DND-41 (cell line): ENCODE measurements at regions not wholly inside any gene's neighbourhood (a gene's known extent, or its start where the extent isn't known, plus 50 kb on each side); places are given as distances from the start of the nearest gene placed in this dataset.

ENCODE experiments used
- ATAC-seq: fragments of 200-7000 bp; cut with Tn5 transposase; 3 replicates; pipeline ENCODE4 v1.9.1; 2021; ENCODE audit warnings: low read depth; ENCODE audit not compliant: insufficient read depth
- DNase-seq: peaks from one replicate; pipeline ENCODE4 v3.0.0-alpha.2; 2020
- H2AFZ ChIP-seq: 2 replicates; pipeline ENCODE4 v1.6.0; 2012; ENCODE audit warnings: low read depth, low read length
- H3K27ac ChIP-seq: 2 replicates; pipeline ENCODE4 v1.5.1; 2012; ENCODE audit warnings: low read length, inconsistent platforms
- H3K27me3 ChIP-seq: fragments of 200-600 bp; sonication (generic); 2 replicates; pipeline ENCODE4 v1.6.0; 2012; ENCODE audit warnings: low read length, mild to moderate bottlenecking, inconsistent platforms; ENCODE audit not compliant: insufficient read depth, poor library complexity
- H3K36me3 ChIP-seq: 2 replicates; pipeline ENCODE4 v1.5.1; 2012; ENCODE audit warnings: low read length, inconsistent platforms; ENCODE audit not compliant: insufficient read depth
- H3K4me1 ChIP-seq: 2 replicates; pipeline ENCODE4 v1.5.1; 2012; ENCODE audit warnings: mild to moderate bottlenecking, low read length; ENCODE audit not compliant: insufficient read depth
- H3K4me2 ChIP-seq: 2 replicates; pipeline ENCODE4 v1.6.0; 2012; ENCODE audit warnings: mild to moderate bottlenecking, moderate library complexity, low read length, inconsistent platforms; ENCODE audit not compliant: insufficient read depth
- H3K4me3 ChIP-seq, 2 experiments: fragments of 200-600 bp in 1 of 2; shearing (Covaris generic) in 1 of 2; 2 replicates each; pipeline ENCODE4 v1.5.1; 2012 to 2016; ENCODE audit warnings: inconsistent platforms in 2 of 2, low read length in 2 of 2, mild to moderate bottlenecking in 2 of 2, low read depth in 1 of 2, moderate library complexity in 1 of 2
- H3K79me2 ChIP-seq: 2 replicates; pipeline ENCODE4 v1.6.0; 2012; ENCODE audit warnings: low read length, inconsistent platforms; ENCODE audit not compliant: insufficient read depth
- H3K9ac ChIP-seq: 2 replicates; pipeline ENCODE4 v1.6.0; 2012; ENCODE audit warnings: low read depth, mild to moderate bottlenecking, inconsistent platforms, low read length, moderate library complexity
- H3K9me3 ChIP-seq: 2 replicates; pipeline ENCODE4 v1.5.1; 2012; ENCODE audit warnings: low read length, moderate library complexity, mild to moderate bottlenecking, inconsistent platforms; ENCODE audit not compliant: insufficient read depth, severe bottlenecking
- H4K20me1 ChIP-seq: 2 replicates; pipeline ENCODE4 v1.6.0; 2012; ENCODE audit warnings: low read length; ENCODE audit not compliant: insufficient read depth
- CTCF ChIP-seq: IDR thresholded peaks from 2 replicates; pipeline ENCODE4 v1.5.1; 2012; ENCODE audit warnings: borderline replicate concordance, low read length, moderate library complexity, mild to moderate bottlenecking; ENCODE audit not compliant: poor library complexity, severe bottlenecking; ENCODE audit errors: extremely low read depth
- EZH2 ChIP-seq: IDR thresholded peaks from 3 replicates; pipeline ENCODE4 v1.6.1; 2012; ENCODE audit warnings: borderline replicate concordance, low read depth, mild to moderate bottlenecking, moderate library complexity, low read length, inconsistent platforms; ENCODE audit not compliant: severe bottlenecking

- Histone ChIP-seq H3K4me1 (no peaks in the 10 kb centered on the region), H3K36me3 (no peaks in the 10 kb centered on the region), H4K20me1 (no peaks in the 10 kb centered on the region), H3K4me3 (no peak overlapping the region), H3K4me2 (no peak overlapping the region), H3K27ac (no peak overlapping the region), H2AFZ (no peak overlapping the region), H3K9me3 (no peaks in the 10 kb centered on the region), H3K27me3 (peaks cover 11% of the 10 kb centered on the region), H3K79me2 (no peaks in the 10 kb centered on the region), H3K9ac (no peak overlapping the region)
- TF ChIP-seq CTCF (no peak), EZH2 (no peak)
- ATAC-seq (no peak), DNase-seq (no peak)
Observed at GRCh38 chr17:37828651-37829124, 83.8 kb upstream of the HNF1B start.

- no peak overlapping the region for H3K4me2 ChIP-seq
- peaks cover 11% of the 10 kb centered on the region for H3K27me3 ChIP-seq
- H2AFZ ChIP-seq, result no peak overlapping the region
- H3K4me1 ChIP-seq, result no peaks in the 10 kb centered on the region
- TF ChIP-seq CTCF (no peak), EZH2 (no peak)
- H3K4me3 ChIP-seq, result no peak overlapping the region
- H3K9me3 ChIP-seq, result no peaks in the 10 kb centered on the region
- H3K27ac ChIP-seq, result no peak overlapping the region
- H3K79me2 ChIP-seq, result no peaks in the 10 kb centered on the region
- DNase-seq, result no peak
- no peak for ATAC-seq
- H3K36me3 ChIP-seq, result no peaks in the 10 kb centered on the region
- no peaks in the 10 kb centered on the region for H4K20me1 ChIP-seq
- H3K9ac ChIP-seq, result no peak overlapping the region
Observed at GRCh38 chr17:37827905-37828650, 83.2 kb upstream of the HNF1B start.

DNA sequence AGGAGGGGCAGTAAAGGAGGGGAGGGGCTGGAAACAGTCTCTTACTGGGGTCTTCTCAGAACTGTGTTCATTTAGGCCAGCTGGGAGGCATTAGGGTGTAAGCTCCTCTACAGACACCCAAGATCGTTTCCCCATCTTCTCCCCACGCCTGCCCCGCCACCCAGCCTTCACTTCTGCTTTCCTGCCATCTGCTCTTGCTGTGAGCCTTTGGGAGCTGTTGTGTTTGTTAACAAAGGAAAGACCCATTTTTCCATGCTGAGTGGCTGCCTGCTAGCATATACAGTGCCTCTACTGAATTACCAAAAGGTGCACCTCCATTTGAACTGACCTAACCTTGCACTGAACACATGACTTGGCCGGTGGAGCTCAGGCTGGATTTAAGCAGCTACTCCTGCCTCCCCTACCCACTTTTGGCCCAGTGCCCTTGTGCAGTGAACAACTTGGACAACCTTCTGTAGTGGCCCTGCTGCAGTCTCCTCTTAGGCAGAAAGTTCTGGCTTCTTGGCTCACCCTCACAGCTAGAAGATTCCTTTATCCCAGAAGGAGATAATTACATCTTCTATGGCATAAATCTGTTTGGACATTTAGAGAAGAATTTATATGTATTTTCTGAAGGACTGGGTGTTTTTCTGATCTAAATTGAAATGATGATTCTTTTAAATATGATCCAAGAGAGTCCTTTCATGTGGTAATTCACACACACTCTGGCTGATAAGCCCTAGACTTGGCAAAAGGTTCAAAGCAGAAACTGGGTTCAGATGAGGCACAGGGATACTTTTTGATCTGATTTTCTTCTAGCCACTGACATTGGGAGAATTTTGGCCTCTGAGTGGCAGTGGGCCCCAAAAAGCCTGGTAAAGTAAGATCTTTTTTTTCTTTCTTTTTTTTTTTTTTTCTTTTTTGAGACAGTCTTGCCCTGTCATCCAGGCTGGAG, 81.9 kb upstream of the HNF1B start:
- TF ChIP-seq EZH2, result no peak
- no peak for TF ChIP-seq CTCF
- Histone ChIP-seq H3K79me2 (no peaks in the 10 kb centered on the region), H3K27ac (no peak overlapping the region), H3K36me3 (no peaks in the 10 kb centered on the region), H3K4me2 (no peak overlapping the region), H3K9me3 (no peaks in the 10 kb centered on the region), H3K9ac (no peak overlapping the region), H3K4me1 (no peaks in the 10 kb centered on the region), H3K4me3 (no peak overlapping the region), H2AFZ (no peak overlapping the region), H3K27me3 (peaks cover 11% of the 10 kb centered on the region), H4K20me1 (no peaks in the 10 kb centered on the region)
- DNase-seq (no peak), ATAC-seq (no peak)
